ENCODE measurements at regions not wholly inside any gene's neighbourhood (a gene's known extent, or its start where the extent isn't known, plus 50 kb on each side); places are given as distances from the start of the nearest gene placed in this dataset.

GRCh38 chr2:20150110-20150706, 74.7 kb downstream of the SDC1 start:
- no peak for DNase-seq

GRCh38 chr2:20149703-20150030, 75.3 kb downstream of the SDC1 start:
- peak in 1 of 2 experiments; percentile 23 for DNase-seq

DNA sequence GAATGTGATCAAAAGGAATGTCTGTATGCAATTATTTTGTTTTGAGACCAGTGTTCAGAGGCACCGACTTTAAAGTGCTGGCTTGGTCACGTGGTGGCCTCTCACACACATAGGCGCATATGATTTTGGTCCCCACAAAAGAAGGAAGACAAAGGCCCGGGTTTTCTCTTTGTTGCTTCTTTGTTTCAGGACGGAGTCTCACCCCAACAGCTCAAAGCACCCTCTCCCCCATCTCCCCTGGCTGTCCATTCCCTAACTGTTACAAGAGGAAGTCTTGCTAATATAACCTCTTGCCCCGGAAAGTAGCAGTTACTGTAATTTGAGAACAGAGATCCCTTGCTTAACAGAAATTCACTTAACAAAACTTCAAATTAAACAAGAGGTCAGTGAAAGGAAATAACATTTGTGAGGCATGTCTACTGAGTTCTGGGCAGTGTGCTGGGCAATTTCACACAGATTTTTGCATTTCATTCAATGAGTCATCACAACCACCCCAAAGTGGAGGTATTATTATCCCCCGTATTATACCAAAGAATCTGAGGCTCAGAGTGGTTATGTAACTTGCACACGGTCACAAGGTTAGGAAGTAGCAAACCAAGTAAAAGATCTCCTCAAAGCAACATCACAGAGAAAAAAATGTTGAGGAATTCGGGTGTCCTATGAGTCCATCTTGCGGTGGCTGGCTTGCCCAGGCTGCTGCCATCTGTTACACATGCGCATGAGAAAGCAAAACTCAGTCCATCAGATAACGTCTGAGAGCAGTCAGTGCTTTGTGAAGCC, 75.8 kb downstream of the SDC1 start:
- DNase-seq, result no peak

DNA sequence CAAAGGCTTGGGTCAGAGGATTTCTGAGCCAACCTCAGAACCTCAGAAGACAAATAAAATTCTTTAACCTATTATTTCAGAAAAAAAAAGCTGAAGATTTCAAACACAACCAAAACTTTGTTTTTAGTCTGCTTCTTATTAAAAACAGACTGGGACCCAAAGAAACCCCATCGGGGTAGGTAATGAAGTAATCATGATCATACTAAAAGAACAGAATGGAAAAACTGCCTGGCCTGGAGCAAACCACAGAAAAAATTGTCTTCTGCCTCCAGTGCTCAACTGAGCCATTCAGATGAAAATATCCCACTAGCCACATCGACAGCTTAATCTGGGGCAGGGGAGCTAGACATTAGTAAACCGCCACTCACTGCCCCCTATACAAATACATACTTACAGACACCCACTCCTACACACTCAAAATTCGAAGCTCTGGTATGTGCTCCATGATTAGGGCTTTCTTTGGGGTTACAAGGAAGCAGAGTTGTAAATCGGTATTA, 76.5 kb downstream of the SDC1 start:
- DNase-seq, result no peak

DNA sequence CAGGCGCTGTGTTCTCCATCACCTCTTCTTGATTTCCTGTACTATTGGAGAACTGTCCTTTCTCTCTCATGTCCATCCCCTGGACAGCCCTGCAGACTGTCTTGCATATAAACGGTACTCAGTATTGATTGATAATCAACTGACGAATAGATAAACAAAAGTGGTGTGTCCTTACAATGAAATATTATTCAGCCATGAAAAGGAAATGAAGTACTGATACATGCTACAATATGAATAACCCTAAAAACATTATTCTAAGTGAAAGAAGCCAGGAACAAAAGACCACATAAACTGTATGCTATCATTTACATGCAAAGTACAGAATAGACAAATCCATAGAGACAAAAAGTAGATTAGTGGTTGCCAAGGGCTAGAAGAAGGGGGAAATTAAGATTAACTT, 77.6 kb downstream of the SDC1 start:
- no peak for DNase-seq

DNA sequence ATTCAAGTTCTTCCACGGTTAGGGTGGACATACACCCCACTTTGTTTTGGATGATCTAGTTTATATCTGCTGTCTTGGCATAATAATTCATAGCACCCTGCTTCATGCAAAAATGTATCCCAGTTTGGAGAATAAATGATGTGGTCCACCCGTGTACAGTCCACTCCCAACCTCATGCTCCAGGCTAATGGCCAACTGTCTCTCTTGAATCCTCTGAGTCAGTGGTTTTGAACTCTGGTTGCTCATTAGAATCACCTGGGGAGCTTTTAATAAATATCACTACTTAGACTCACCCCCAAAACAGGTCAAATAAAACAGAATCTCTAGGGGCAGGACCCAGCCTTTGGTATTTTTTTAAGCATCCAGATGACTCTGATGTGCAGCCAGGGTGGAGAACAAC, 78.5 kb downstream of the SDC1 start:
- DNase-seq, result no peak

DNA sequence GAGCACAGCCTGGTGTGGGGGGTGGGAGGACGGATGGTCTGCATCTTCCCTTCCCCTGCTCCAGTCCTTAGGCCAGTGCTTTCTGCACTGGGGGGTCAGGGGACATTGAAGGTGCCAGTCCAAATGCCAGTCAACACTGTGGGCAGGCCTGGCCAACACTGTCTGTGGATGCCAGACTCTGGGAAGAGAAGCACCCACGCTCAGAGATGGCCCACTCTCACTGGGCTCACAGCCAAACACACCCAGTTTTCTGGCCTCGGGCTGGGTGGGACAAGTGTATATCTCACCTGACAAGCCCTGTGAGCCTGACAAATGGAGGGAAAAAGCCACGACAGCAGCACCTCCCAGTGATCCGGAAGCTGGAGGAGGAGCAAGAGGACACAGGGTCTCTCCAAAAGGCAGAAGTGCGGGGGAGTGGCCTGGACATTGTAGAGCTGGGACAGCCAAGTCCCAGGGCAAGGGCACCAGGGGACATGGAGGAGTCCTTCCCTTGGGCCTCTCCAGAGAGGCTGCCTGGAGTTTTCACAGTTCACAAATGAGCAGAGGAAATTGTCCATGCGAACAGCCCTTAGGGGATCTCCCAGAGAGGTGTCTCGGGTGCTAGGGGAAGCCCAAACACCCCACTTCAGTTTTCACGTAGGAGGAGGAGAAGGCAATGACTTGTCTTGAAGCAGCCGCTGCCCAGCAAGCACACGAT, 79.3 kb downstream of the SDC1 start:
- DNase-seq, result no peak

GRCh38 chr2:20144861-20145260, 80.1 kb downstream of the SDC1 start:
- DNase-seq, result no peak

GRCh38 chr2:20144196-20144595, 80.7 kb downstream of the SDC1 start:
- no peak for DNase-seq

DNA sequence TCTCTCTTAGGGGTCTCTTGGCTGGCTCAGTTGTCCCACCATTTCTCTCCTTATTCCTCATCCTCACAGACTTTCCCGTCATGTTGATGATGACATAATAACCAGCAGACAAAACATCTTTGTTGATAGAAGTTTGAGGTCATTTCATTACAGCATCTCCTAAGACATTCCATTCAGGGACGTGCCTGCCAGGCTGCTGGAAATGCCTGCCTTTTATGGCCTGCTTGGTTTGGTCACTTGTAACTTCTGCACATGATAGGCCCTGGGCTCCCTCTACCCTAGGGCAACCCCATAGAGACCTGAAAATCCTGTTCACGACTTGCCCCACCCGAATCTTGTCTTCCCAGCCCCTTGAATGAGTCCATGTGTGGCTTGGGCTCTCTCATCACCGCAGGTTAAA, 81.7 kb downstream of the SDC1 start:
- DNase-seq, result no peak

- DNase-seq, result no peak
Measured at GRCh38 chr2:20141806-20142205, 83.1 kb downstream of the SDC1 start.

DNA sequence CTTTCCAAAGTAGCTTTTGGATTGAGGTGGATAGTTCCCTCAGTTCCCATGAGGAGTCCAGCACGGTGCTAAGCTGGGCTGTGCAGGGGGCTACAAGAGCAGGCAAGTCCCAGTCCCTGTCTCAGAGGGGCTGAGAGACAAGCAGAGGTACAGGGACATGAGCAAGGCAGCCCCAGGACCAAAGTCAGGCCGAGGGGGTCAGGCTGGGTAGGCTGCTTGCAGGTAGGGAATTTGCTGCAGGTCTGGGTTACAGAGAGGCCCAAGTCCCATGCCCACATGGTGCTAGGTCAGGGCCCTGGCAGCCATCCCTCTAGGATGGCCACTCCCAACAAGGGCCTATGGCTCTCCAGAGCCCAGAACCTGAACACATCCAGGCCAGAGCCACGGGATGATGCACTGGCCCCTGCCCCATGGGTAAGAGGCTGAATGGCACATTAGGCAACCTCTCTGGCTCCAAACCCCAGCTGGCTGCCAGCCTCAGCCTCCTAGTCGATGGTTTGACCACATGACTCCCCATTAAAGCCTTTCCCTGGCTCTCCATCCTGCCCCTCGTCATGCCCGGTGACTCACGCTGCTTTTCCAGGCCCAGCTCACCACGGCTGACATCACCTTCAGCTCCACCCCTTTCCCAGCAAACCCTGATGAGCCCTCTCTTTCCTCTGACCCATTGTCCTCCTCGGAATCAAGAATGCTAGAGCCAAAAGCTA, 83.7 kb downstream of the SDC1 start:
- no peak for DNase-seq

DNA sequence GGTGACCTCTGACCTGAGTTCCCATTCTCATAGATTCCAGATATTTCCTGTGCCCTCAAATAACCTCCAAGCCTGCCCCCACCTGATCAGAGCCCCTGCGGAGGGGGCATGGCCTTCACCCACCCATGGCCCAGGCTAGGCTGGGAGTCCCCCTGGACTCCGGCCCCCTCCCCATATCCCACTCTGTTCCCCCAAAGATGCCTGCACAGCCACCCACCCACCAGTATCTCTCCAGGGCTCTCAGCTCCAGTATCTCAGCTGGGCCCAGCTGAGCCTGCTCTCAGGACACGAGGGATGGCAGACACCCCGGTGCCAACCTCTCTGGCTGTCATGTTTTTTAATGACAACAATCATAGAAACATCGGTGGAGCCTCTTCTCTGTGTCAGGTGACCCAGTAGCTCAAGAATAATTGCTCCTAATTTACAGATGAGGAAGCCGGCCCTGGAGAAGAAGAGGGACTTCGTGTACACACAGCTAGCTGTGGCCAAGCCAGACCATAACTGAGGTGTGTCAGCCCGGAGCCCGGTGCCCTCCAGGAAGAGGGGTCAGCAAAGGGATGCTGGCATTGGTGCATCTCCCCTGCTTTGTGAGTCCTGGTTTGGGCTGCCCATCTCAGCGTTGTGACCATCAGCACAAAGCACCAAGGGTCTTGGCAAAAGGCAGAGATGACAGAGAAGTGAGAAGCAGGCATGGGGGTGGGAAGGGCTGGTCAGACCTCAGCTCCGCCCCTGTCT, 84.4 kb downstream of the SDC1 start:
- no peak for DNase-seq

DNA sequence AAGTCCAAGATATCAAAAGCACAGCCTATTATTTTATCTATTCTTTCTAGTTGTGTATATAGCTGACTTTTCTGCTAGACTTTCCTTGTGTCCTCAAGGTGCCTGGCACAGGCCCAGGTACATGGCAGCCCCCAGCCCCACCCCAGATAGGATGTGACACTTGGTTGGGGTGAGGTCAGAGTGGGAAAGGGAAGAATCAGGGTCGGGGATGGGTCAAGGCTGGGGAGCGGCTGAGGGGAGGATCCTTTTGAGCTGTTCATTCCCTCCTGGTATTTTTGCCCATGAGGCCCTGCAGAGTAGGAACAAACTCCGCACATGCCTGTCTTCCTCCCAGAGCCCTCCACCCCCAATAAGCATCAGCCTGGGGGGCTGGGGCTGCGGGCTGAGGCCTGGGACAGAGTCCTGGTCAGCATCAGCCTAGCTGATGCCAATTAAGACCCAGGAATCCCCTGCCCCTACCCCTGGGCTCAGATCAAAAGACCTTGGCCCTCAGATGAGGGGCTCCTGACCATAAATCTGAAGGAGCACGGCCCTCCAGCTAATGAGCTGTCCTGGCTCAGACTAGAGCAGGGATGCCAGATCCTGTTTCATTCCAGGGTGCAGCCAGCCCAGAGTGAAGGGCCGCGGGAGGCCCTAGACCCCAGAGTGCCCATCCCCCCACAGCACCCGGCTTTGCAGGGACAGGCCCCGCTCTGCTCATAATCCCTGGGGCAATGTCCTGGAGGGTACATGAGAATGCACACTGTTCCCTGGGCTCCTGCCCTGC, 85.3 kb downstream of the SDC1 start:
- no peak for DNase-seq

DNA sequence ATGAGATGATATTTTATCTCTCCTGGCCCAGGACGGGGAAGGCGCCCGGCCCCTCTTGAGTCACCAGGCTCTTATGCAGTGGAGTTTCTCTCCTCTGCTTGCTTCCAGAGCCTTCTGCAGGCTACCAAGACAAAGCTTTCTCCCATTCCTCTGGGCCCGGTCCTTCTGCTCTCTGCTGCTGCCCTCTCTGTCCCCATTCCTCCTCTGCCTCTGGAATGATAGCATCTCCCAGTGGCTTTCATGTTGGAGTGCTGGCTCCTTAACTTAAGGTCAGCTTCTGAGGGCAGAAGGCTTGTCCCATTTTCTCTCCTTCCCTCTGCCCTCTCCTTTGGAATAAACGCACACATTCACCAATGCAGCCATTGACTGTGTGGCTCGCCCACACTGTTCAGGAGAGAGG, 86.2 kb downstream of the SDC1 start:
- DNase-seq, result no peak

DNA sequence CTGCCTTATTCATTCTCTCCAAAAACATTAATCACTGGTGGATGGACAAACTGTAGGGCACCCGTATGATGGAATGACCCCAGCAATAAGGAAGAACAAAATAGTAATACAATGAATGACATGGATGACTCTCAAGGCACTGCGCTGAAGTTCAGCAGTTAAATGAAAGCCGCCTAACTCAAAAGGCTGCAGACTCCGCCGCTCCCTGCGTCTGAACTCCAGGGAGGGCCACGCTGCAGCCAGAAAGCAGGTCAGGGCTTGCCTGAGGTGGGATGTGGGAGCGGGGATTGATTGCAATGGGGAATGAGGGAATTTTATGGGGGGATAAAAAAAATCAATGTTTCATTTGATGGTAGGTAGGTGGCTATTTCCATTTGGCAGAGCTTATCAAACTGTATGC, 86.5 kb upstream of the LAPTM4A start:
- no peak for DNase-seq

DNA sequence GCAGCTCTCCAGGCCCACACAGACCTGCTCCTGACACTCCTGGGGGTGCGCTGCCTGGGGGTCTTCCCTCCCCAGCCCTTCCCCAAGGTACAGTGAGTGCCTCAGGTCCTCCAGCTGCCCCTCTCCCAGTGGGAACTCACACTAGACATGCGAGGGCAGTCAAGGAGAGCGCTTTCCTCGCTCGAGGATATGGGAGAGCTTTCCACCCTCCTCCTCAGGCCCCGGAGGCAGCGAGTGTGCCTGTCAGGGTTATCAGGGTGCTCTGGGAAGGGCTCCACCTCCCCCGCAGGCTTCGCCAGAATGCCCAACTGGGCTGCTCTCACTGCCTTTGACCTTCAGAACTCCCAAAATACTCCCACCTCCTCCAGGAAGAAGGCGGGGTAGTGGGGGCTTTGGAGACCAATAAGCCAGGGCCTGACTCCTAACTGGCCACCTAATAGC, 85.7 kb upstream of the LAPTM4A start:
- no peak for DNase-seq

DNA sequence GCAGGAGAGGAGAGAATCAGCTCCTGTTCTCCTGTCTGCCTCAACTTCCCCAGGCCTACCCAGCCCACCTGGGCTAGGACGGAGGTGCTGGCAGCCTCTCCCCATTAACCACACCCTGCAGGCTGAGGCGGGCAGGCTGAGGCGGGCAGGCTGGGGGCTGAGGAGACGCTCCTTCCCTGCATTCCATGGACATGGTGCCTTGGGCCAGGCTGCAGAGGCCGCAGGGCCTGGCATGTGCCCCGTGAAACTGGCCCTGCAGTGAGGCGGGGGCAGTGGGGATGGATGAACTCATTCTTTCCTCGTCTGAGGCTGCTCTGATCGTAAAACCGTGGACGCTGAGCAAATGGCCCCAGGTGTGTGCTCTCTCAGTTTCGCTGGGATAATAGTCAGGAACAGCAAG, 84.7 kb upstream of the LAPTM4A start:
- no peak for DNase-seq

- no peak for DNase-seq
Measured at GRCh38 chr2:20135631-20136050, 84.2 kb upstream of the LAPTM4A start.

DNA sequence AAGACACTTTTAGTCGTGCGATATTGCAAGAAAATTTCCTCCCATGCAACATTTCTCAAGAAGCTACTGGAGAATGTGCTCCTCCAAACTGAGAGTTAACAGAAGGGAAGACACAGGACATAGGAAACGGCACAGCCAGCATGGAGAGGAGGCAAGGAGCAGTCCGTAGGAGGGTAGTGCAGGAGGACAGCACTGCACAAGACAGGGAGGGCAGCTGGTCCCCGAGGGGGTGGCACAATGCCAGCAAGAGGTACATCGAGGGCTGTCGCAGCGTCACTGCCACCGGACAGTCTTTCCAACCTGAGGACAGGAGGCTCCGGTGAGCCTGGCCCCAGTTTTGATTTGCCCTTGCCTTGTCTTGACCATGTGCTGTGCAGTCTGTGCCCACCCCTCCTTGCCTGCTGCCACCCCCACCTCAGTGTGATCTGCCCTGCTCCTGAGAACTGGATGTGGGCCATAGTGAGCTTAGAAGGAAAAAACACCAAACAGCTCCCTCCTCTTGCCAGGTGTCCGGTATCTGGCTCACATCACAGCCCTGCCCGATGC, 81.6 kb upstream of the LAPTM4A start:
- no peak for DNase-seq

DNA sequence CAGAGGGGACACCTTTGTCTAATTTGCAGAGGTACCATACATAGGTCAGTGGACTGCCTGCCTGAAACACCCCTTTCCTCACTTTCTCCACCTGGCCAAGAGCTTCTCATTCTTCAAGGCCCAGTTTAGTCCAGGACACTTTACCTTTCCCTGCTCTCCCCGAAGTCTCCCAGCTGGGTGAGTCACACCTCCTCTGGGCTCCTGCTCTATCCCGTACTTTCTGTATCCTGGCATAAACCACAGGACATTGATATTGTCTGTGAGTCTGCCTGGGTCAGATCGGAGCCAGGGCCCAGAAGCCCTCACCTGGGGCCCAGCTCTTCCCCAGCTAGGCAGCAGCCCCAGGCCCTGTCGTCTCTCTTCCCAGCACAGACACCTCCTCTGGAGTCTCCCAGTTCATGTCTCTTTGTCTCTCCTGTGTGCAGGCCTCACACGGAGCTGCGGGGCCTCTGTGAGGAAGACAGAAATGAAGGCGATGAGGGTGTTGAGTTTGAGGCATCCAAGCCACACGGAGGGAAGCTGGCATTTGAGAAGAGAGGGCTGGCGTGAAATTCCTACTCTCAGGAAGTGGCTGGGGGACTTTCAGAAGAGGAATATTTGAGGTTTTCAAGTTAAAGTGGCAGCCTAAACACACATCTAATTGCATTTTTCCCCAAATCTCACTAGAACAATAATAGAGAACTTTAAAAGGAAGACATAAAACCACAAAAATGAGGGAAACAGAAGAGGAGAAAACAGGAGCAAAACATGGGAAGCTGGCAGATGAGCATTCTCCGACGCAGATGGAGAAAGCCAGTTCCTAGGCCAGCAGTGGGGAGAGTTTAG, 79.6 kb upstream of the LAPTM4A start:
- no peak for DNase-seq
